PC-3 (cell line): ENCODE measurements at regions not wholly inside any gene's neighbourhood (a gene's known extent, or its start where the extent isn't known, plus 50 kb on each side); places are given as distances from the start of the nearest gene placed in this dataset.

Experiments
- ATAC-seq: fragments of 200-7000 bp; cut with Tn5 transposase; 2 replicates; pipeline ENCODE4 v1.9.1; 2020; ENCODE audit warnings: mild to moderate bottlenecking, moderate library complexity
- BruUV-seq: library from RNA; stranded (reverse); fragments of 400-500 nt; replicated peaks from 2 replicates; lab custom pipeline; 2021; lab: Mats Ljungman, UMichigan
- CTCF ChIA-PET: fragments of 300-600 bp; sonication (Branson Sonifier 250); formaldehyde crosslinking; loops from one replicate; lab custom pipeline; 2022; ENCODE audit warnings: antibody characterized with exemption; lab: Charles Lee
- POLR2A ChIA-PET: fragments of 300-600 bp; sonication (Branson Sonifier 250); formaldehyde crosslinking; loops from one replicate; lab custom pipeline; 2022; ENCODE audit warnings: antibody characterized with exemption; ENCODE audit not compliant: unreplicated experiment; lab: Charles Lee
- DNase-seq: peaks from one replicate; pipeline ENCODE4 v3.0.0-alpha.2; 2015
- H2AFZ ChIP-seq: fragments of 300-600 bp; sonication (generic); 2 replicates; pipeline ENCODE4 v1.6.0; 2016; ENCODE audit warnings: antibody characterized with exemption, low read length
- H3F3A ChIP-seq: fragments of 300-600 bp; sonication (generic); one replicate; pipeline ENCODE4 v1.6.0; 2017; ENCODE audit warnings: antibody characterized with exemption, low read length, control low read depth, mild to moderate bottlenecking; ENCODE audit not compliant: unreplicated experiment
- H3K27ac ChIP-seq: fragments of 300-600 bp; sonication (generic); 2 replicates; pipeline ENCODE4 v1.5.1; 2016; ENCODE audit warnings: mild to moderate bottlenecking, low read length
- H3K27me3 ChIP-seq: fragments of 300-600 bp; sonication (generic); 2 replicates; pipeline ENCODE4 v1.6.1; 2016; ENCODE audit warnings: low read length, mixed read lengths
- H3K36me3 ChIP-seq: fragments of 300-600 bp; sonication (generic); 2 replicates; pipeline ENCODE4 v1.6.1; 2016; ENCODE audit warnings: low read depth, mixed run types, low read length, mixed read lengths
- H3K4me1 ChIP-seq: fragments of 300-600 bp; sonication (generic); 2 replicates; pipeline ENCODE4 v1.5.1; 2016; ENCODE audit warnings: low read length; ENCODE audit not compliant: insufficient read depth
- H3K4me2 ChIP-seq: fragments of 300-600 bp; sonication (generic); 2 replicates; pipeline ENCODE4 v1.6.0; 2016; ENCODE audit warnings: low read length
- H3K4me3 ChIP-seq: fragments of 300-600 bp; sonication (generic); 2 replicates; pipeline ENCODE4 v1.5.1; 2016; ENCODE audit warnings: mild to moderate bottlenecking, low read length, mixed read lengths
- H3K79me2 ChIP-seq: fragments of 300-600 bp; sonication (generic); 2 replicates; pipeline ENCODE4 v1.6.1; 2017; ENCODE audit warnings: low read length, mixed read lengths
- H3K9ac ChIP-seq: fragments of 300-600 bp; sonication (generic); 2 replicates; pipeline ENCODE4 v1.6.0; 2016; ENCODE audit warnings: mild to moderate bottlenecking, low read length
- H3K9me2 ChIP-seq: fragments of 300-600 bp; sonication (generic); replicated peaks from 2 replicates; pipeline ENCODE4 v1.6.1; 2016; ENCODE audit warnings: mixed run types, low read length, mixed read lengths
- H3K9me3 ChIP-seq: fragments of 300-600 bp; sonication (generic); 2 replicates; pipeline ENCODE4 v1.6.1; 2016; ENCODE audit warnings: low read length, mixed read lengths
- H4K20me1 ChIP-seq: fragments of 300-600 bp; sonication (generic); 2 replicates; pipeline ENCODE4 v1.6.1; 2016; ENCODE audit warnings: low read length, mixed read lengths
- EZH2 ChIP-seq: fragments of 300-600 bp; sonication (generic); IDR thresholded peaks from one replicate; pipeline ENCODE4 v1.6.1; 2017; ENCODE audit warnings: antibody characterized with exemption, mild to moderate bottlenecking, low read length; ENCODE audit not compliant: unreplicated experiment
- EZH2phosphoT487 ChIP-seq: fragments of 300-600 bp; sonication (generic); IDR thresholded peaks from 2 replicates; pipeline ENCODE4 v1.6.1; 2018; ENCODE audit warnings: mild to moderate bottlenecking, antibody characterized with exemption, low read length, borderline replicate concordance
- intact Hi-C: fragments of 100-400 bp; cut with micrococcal nuclease; formaldehyde crosslinking; loops from 2 replicates; pipeline ENCODE4 v1.9.0; 2023
- TF ChIP-seq, protein P1 (sequence below): fragments of 300-600 bp; sonication (generic); conservative IDR thresholded peaks from 2 replicates; pipeline ENCODE4 v1.5.1; 2017; ENCODE audit warnings: antibody characterized with exemption, low read depth, mild to moderate bottlenecking, low read length

DNA sequence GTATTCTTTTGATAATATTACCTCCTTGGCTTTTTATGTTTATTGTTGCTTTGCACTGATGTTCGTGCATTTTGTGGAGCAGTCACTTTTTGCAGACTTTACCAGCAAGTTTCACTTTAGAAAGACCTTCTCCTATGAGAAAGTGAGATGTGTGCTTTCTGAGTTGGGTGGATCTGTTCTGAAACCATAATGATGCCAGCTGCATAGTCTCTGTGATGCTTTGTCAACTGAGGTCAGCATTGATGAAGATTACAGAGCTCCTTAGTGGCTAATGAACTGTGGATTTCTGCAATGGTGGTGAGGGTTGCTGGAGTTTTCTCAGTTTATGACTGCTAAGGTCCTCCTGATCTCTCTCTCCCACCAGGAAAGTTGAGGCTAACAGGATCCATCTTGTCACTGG lies 309.9 kb upstream of the SLITRK6 start:
- H3K9me2 ChIP-seq = no peaks in the 10 kb centered on the region
- no peaks in the 10 kb centered on the region for H3K4me1 ChIP-seq
- no peaks in the 10 kb centered on the region for H3K79me2 ChIP-seq
- ChIA-PET POLR2A (no interaction called here), CTCF (no interaction called here)
- no peak overlapping the region for H3K4me3 ChIP-seq
- TF ChIP-seq EZH2phosphoT487 = no peak
- TF ChIP-seq, protein P1, sequence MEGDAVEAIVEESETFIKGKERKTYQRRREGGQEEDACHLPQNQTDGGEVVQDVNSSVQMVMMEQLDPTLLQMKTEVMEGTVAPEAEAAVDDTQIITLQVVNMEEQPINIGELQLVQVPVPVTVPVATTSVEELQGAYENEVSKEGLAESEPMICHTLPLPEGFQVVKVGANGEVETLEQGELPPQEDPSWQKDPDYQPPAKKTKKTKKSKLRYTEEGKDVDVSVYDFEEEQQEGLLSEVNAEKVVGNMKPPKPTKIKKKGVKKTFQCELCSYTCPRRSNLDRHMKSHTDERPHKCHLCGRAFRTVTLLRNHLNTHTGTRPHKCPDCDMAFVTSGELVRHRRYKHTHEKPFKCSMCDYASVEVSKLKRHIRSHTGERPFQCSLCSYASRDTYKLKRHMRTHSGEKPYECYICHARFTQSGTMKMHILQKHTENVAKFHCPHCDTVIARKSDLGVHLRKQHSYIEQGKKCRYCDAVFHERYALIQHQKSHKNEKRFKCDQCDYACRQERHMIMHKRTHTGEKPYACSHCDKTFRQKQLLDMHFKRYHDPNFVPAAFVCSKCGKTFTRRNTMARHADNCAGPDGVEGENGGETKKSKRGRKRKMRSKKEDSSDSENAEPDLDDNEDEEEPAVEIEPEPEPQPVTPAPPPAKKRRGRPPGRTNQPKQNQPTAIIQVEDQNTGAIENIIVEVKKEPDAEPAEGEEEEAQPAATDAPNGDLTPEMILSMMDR = no peak
- TF ChIP-seq EZH2 = no peak
- H3K27ac ChIP-seq = no peak overlapping the region
- H3F3A ChIP-seq = no peaks in the 10 kb centered on the region
- H3K9ac ChIP-seq = no peak overlapping the region
- ATAC-seq (no peak), DNase-seq (no peak)
- H3K27me3 ChIP-seq = no peaks in the 10 kb centered on the region
- H3K4me2 ChIP-seq = no peak overlapping the region
- no peaks in the 10 kb centered on the region for H3K9me3 ChIP-seq
- H3K36me3 ChIP-seq = no peaks in the 10 kb centered on the region
- no peaks in the 10 kb centered on the region for H4K20me1 ChIP-seq
- H2AFZ ChIP-seq = no peak overlapping the region
- intact Hi-C loops = no loop called here
- BruUV-seq = no TSS peak

DNA sequence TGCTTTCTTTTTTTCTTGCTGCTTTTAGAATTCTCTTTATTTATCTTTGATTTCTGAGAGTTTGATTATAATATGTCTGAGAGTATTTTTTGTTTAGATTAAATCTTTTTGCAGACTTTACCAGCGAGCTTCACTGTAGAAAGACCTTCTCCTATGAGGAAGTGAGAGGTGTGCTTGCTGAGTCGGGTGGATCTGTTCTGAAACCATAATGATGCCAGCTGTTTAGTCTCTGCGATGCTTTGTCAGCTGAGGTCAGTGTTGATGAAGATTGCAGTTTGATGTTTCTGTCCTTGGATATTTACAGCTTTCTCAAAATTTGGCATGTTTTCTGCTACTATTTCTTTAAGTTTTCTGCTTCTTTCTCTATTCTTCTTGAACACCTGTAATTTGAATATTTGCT lies 309.1 kb upstream of the SLITRK6 start:
- POLR2A ChIA-PET = no interaction called here
- Histone ChIP-seq H4K20me1 (no peaks in the 10 kb centered on the region), H3K9me2 (no peaks in the 10 kb centered on the region), H3K4me1 (no peaks in the 10 kb centered on the region), H3F3A (no peaks in the 10 kb centered on the region), H2AFZ (no peak overlapping the region), H3K9ac (no peak overlapping the region), H3K27ac (no peak overlapping the region), H3K27me3 (no peaks in the 10 kb centered on the region), H3K4me3 (no peak overlapping the region), H3K79me2 (no peaks in the 10 kb centered on the region), H3K4me2 (no peak overlapping the region), H3K9me3 (no peaks in the 10 kb centered on the region), H3K36me3 (no peaks in the 10 kb centered on the region)
- no TSS peak for BruUV-seq
- no peak for DNase-seq
- CTCF ChIA-PET = no interaction called here
- intact Hi-C loops = no loop called here
- ATAC-seq = no peak
- TF ChIP-seq, protein P1 = no peak

DNA sequence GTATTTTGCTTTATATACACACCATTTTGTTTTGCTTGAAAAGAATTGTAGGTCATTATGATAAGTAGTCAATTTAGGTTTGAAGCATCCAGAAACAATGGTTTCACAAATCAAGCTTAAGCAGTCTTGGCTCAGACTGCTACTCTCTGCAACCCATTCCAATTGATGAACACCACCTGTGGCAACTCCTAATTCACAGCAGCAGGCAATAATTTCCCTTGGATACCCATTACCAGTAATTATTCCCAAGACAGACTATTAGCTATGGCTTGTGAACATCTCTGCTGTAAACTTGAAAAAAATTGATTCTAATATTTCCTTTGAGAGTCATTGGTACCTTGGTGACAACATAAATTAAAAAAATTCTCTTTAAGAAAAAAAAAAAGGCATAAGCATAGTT lies 299.3 kb upstream of the SLITRK6 start:
- Histone ChIP-seq H3K4me2 (no peak overlapping the region), H2AFZ (no peak overlapping the region), H3K4me1 (no peaks in the 10 kb centered on the region), H3F3A (no peaks in the 10 kb centered on the region), H3K9ac (no peak overlapping the region), H4K20me1 (no peaks in the 10 kb centered on the region), H3K27me3 (no peaks in the 10 kb centered on the region), H3K27ac (no peak overlapping the region), H3K9me2 (no peaks in the 10 kb centered on the region), H3K36me3 (no peaks in the 10 kb centered on the region), H3K9me3 (no peaks in the 10 kb centered on the region), H3K4me3 (no peak overlapping the region), H3K79me2 (no peaks in the 10 kb centered on the region)
- intact Hi-C loops = no loop called here
- DNase-seq (no peak), ATAC-seq (no peak)
- CTCF ChIA-PET = no interaction called here
- no TSS peak for BruUV-seq
- POLR2A ChIA-PET = no interaction called here
- TF ChIP-seq EZH2 = no peak
- no peak for TF ChIP-seq EZH2phosphoT487
- TF ChIP-seq, protein P1 = no peak
